OCI-LY3 (cell line): ENCODE measurements at regions not wholly inside any gene's neighbourhood (a gene's known extent, or its start where the extent isn't known, plus 50 kb on each side); places are given as distances from the start of the nearest gene placed in this dataset.

ENCODE experiments used
- H2AFZ ChIP-seq: fragments of 200-600, 300-600 bp; shearing (Covaris generic); 2 replicates; pipeline ENCODE4 v1.6.0; 2014; ENCODE audit warnings: antibody characterized with exemption, low read depth, low read length
- H3K27ac ChIP-seq: fragments of 200-600, 300-600 bp; sonication (generic); 2 replicates; pipeline ENCODE4 v1.5.1; 2014; ENCODE audit warnings: mild to moderate bottlenecking, low read length, moderate library complexity, mixed read lengths
- H3K27me3 ChIP-seq: fragments of 200-600, 300-600 bp; sonication (generic); 2 replicates; pipeline ENCODE4 v1.6.1; 2014; ENCODE audit warnings: low read depth, low read length, mixed read lengths
- H3K36me3 ChIP-seq: fragments of 200-600, 300-600 bp; sonication (generic); replicated peaks from 2 replicates; pipeline ENCODE3; 2014; ENCODE audit warnings: low read depth, low read length, mixed read lengths
- H3K4me1 ChIP-seq: fragments of 300-600, 200-600 bp; sonication (generic); 2 replicates; pipeline ENCODE4 v1.6.1; 2014; ENCODE audit warnings: low read length, mixed read lengths
- H3K4me2 ChIP-seq: fragments of 200-600, 300-600 bp; sonication (generic); 2 replicates; pipeline ENCODE4 v1.6.1; 2014; ENCODE audit warnings: low read length, mixed read lengths
- H3K4me3 ChIP-seq: fragments of 300-600, 200-600 bp; sonication (generic); 2 replicates; pipeline ENCODE4 v1.5.1; 2014; ENCODE audit warnings: antibody characterized with exemption, mild to moderate bottlenecking, low read length, moderate library complexity
- H3K79me2 ChIP-seq: fragments of 300-600, 200-600 bp; shearing (Covaris generic); 2 replicates; pipeline ENCODE4 v1.6.1; 2014; ENCODE audit warnings: mild to moderate bottlenecking, low read length, mixed read lengths
- H3K9ac ChIP-seq: fragments of 300-600, 200-600 bp; shearing (Covaris generic); 2 replicates; pipeline ENCODE4 v1.6.0; 2014; ENCODE audit warnings: mild to moderate bottlenecking, low read length, moderate library complexity
- H3K9me3 ChIP-seq: fragments of 200-600, 300-600 bp; shearing (Covaris generic); 2 replicates; pipeline ENCODE4 v1.6.1; 2014; ENCODE audit warnings: low read length, mixed read lengths; ENCODE audit not compliant: insufficient read depth
- H4K20me1 ChIP-seq: fragments of 200-600, 300-600 bp; sonication (generic); 2 replicates; pipeline ENCODE4 v1.6.1; 2016; ENCODE audit warnings: low read length, mixed read lengths; ENCODE audit not compliant: insufficient read depth
- EZH2phosphoT487 ChIP-seq: fragments of 200-600 bp; shearing (Covaris generic); IDR thresholded peaks from 2 replicates; pipeline ENCODE4 v1.6.1; 2018; ENCODE audit warnings: antibody characterized with exemption, mixed run types, low read depth
- TF ChIP-seq, protein P1 (sequence below): fragments of 200-600, 300-600 bp; sonication (generic); IDR thresholded peaks from 2 replicates; pipeline ENCODE4 v1.5.1; 2014; ENCODE audit warnings: antibody characterized with exemption, low read length, low read depth

DNA sequence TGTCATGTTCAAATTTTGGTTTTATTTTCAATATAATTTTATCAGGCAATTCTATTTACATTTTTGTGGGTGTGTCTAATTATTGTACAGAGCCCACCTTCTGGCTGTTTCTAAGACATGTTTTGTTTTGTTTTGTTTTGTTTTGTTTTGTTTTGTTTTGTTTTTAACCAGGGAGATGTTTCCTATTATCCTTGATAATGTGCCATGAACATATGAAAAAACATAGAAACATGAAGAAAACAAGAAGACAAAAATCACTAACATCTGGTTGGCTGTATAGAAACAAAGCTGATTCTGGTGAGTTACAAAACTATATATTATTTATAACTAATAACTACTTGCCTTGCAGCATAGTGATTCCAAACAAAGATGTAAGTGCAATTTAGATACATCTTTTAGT is 128.1 kb upstream of the TRPC4 start:
- Histone ChIP-seq H3K79me2 (no peaks in the 10 kb centered on the region), H2AFZ (no peak overlapping the region), H3K27ac (no peak overlapping the region), H4K20me1 (no peaks in the 10 kb centered on the region), H3K4me2 (no peak overlapping the region), H3K27me3 (no peaks in the 10 kb centered on the region), H3K36me3 (no peaks in the 10 kb centered on the region), H3K4me3 (no peak overlapping the region), H3K4me1 (no peaks in the 10 kb centered on the region), H3K9me3 (no peaks in the 10 kb centered on the region), H3K9ac (no peak overlapping the region)
- no peak for TF ChIP-seq EZH2phosphoT487
- TF ChIP-seq, protein P1, sequence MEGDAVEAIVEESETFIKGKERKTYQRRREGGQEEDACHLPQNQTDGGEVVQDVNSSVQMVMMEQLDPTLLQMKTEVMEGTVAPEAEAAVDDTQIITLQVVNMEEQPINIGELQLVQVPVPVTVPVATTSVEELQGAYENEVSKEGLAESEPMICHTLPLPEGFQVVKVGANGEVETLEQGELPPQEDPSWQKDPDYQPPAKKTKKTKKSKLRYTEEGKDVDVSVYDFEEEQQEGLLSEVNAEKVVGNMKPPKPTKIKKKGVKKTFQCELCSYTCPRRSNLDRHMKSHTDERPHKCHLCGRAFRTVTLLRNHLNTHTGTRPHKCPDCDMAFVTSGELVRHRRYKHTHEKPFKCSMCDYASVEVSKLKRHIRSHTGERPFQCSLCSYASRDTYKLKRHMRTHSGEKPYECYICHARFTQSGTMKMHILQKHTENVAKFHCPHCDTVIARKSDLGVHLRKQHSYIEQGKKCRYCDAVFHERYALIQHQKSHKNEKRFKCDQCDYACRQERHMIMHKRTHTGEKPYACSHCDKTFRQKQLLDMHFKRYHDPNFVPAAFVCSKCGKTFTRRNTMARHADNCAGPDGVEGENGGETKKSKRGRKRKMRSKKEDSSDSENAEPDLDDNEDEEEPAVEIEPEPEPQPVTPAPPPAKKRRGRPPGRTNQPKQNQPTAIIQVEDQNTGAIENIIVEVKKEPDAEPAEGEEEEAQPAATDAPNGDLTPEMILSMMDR: no peak

DNA sequence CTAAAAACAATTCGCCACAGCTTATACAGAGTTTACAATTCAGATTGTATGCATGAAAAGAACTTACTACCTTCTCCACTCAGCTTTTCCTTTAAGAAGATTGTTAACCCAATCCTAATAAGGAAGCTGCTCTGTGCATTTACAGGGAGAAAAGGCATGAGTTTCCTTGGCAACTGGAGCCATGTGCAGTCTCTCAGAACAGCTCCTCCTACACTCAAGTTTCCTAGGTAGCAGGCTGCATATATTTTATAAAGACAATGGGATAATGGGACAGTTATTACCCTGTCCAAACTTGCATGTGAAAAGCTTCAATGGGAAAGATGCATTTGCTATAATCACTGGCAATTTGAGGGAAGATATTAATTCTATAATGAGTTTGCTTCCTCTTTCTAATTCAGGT is 125.5 kb upstream of the TRPC4 start:
- Histone ChIP-seq H3K9ac (no peak overlapping the region), H3K79me2 (no peaks in the 10 kb centered on the region), H3K27me3 (no peaks in the 10 kb centered on the region), H3K4me1 (no peaks in the 10 kb centered on the region), H3K4me3 (no peak overlapping the region), H4K20me1 (no peaks in the 10 kb centered on the region), H3K4me2 (no peak overlapping the region), H3K9me3 (0 out of 2 replicates have a peak, but pooled peaks cover 4% of the 10 kb centered on the region), H3K36me3 (no peaks in the 10 kb centered on the region), H3K27ac (no peak overlapping the region), H2AFZ (no peak overlapping the region)
- TF ChIP-seq, protein P1: no peak
- no peak for TF ChIP-seq EZH2phosphoT487

DNA sequence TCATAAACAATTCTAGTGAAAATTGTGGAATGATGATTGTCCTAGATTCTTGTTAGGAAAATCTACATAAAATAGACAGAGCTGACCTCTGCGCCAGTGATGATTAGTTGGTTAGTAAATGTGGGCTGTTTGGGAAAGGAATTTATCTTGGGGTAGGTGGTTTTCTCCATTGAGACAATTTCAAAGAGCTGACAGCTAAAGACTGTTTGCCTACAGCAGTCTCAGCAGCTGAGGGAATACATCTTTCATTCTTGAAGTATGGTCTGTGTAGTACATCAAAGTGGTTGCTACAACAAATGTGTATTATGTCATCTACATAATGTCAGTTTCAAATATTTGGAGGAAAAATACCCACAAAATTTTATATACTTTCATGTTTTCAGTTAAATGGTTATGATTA is 117.2 kb upstream of the TRPC4 start:
- H3K4me3 ChIP-seq: no peak overlapping the region
- no peaks in the 10 kb centered on the region for H3K36me3 ChIP-seq
- H3K4me1 ChIP-seq: no peaks in the 10 kb centered on the region
- H3K9me3 ChIP-seq: 0 out of 2 replicates have a peak, but pooled peaks cover 4% of the 10 kb centered on the region
- H3K9ac ChIP-seq: no peak overlapping the region
- no peak overlapping the region for H3K4me2 ChIP-seq
- TF ChIP-seq EZH2phosphoT487: no peak
- TF ChIP-seq, protein P1: no peak
- no peak overlapping the region for H2AFZ ChIP-seq
- H4K20me1 ChIP-seq: no peaks in the 10 kb centered on the region
- no peak overlapping the region for H3K27ac ChIP-seq
- no peaks in the 10 kb centered on the region for H3K79me2 ChIP-seq
- no peaks in the 10 kb centered on the region for H3K27me3 ChIP-seq

GRCh38 chr13:37985281-37985680 is 115.7 kb upstream of the TRPC4 start:
- no peaks in the 10 kb centered on the region for H3K4me1 ChIP-seq
- H3K79me2 ChIP-seq: no peaks in the 10 kb centered on the region
- no peaks in the 10 kb centered on the region for H3K36me3 ChIP-seq
- no peak overlapping the region for H3K4me2 ChIP-seq
- no peak overlapping the region for H3K4me3 ChIP-seq
- H4K20me1 ChIP-seq: no peaks in the 10 kb centered on the region
- H2AFZ ChIP-seq: no peak overlapping the region
- no peaks in the 10 kb centered on the region for H3K27me3 ChIP-seq
- H3K9me3 ChIP-seq: no peaks in the 10 kb centered on the region
- TF ChIP-seq, protein P1: no peak
- no peak for TF ChIP-seq EZH2phosphoT487
- no peak overlapping the region for H3K9ac ChIP-seq
- no peak overlapping the region for H3K27ac ChIP-seq
